ENCODE measurements at regions not wholly inside any gene's neighbourhood (a gene's known extent, or its start where the extent isn't known, plus 50 kb on each side); places are given as distances from the start of the nearest gene placed in this dataset.

- TF ChIP-seq POLR2A (IDR thresholded peaks at IDR 0.05) (no peak), CTCF (IDR thresholded peaks at IDR 0.05 in 4 of 5, conservative IDR thresholded peaks at IDR 0.05 in 1 of 5) (no peak)
Measured at GRCh38 chr7:145169908-145170307, 334.1 kb upstream of the TPK1 start.
